ENCODE measurements at regions not wholly inside any gene's neighbourhood (a gene's known extent, or its start where the extent isn't known, plus 50 kb on each side); places are given as distances from the start of the nearest gene placed in this dataset.

GRCh38 chr4:3712936-3713335 is 53.2 kb upstream of the ADRA2C start:
- TF ChIP-seq POLR2A (IDR thresholded peaks at IDR 0.05; ENCODE audit: low read length) = no peak
- no peak for TF ChIP-seq GATA1 (IDR thresholded peaks at IDR 0.05; ENCODE audit: low read depth, low read length)

Measured in erythroblast (primary cell).